ENCODE measurements at regions not wholly inside any gene's neighbourhood (a gene's known extent, or its start where the extent isn't known, plus 50 kb on each side); places are given as distances from the start of the nearest gene placed in this dataset.
"Not testable (repeated sequence)": the region's sequence is repeated elsewhere in the genome, so short reads cannot be mapped to it uniquely, and the experiment has no call there.

DNA sequence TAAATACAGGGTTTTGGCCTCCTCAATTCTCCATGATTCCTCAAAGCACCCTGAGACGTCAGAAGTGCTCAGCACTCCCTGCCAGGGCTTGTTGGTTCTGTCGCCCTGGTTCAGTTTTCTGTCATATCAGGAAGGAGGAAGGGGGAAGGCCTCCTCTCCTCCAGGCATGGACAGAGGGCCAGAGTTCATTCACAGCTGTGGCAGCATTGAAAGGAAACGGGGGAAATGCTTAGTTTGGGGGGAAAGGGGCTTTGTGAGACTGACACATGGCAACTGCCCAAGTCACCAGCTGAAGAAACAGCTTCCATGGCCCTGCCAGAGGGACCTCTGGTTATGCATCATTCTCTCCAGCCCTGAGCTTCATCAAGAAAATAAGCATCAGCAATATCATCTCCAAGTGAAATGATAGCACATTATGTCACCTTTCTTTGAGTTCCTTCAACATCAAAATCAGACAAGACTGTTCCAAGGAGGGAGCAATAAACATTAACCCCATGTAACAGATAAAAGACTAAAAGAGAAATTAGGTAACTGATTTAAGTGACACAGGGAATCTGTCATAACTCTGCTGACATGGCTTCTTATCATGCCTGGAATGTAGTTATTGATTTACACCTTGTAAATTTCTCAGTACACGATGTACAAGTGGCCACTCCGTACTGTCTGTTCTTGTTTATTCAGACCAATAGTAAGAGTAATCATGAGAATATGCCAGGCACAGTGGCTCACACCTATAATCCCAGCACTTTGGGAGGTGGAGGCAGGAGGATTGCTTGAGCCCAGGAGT lies 103.2 kb upstream of the SLC25A33 start:
- no peak overlapping the region for H3K27ac Mint-ChIP-seq
- no peaks in the 10 kb centered on the region for H3K36me3 Mint-ChIP-seq
- no peak overlapping the region for H3K4me3 Mint-ChIP-seq
- no peaks in the 10 kb centered on the region for H3K4me1 Mint-ChIP-seq
- DNase-seq (ENCODE audit: low spot score in 2 of 2) (no peak), ATAC-seq (ENCODE audit: low read depth) (no peak)
- peaks cover 8% of the 10 kb centered on the region for H3K27me3 Mint-ChIP-seq
- H3K9me3 Mint-ChIP-seq: no peaks in the 10 kb centered on the region

GRCh38 chr1:9437961-9438430 lies 101.3 kb upstream of the SLC25A33 start:
- no peak overlapping the region for H3K4me3 Mint-ChIP-seq
- no peaks in the 10 kb centered on the region for H3K4me1 Mint-ChIP-seq
- H3K27me3 Mint-ChIP-seq: peaks cover 8% of the 10 kb centered on the region
- ATAC-seq (ENCODE audit: low read depth) (no peak), DNase-seq (ENCODE audit: low spot score in 2 of 2) (no peak)
- no peak overlapping the region for H3K27ac Mint-ChIP-seq
- H3K9me3 Mint-ChIP-seq: no peaks in the 10 kb centered on the region
- H3K36me3 Mint-ChIP-seq: no peaks in the 10 kb centered on the region

DNA sequence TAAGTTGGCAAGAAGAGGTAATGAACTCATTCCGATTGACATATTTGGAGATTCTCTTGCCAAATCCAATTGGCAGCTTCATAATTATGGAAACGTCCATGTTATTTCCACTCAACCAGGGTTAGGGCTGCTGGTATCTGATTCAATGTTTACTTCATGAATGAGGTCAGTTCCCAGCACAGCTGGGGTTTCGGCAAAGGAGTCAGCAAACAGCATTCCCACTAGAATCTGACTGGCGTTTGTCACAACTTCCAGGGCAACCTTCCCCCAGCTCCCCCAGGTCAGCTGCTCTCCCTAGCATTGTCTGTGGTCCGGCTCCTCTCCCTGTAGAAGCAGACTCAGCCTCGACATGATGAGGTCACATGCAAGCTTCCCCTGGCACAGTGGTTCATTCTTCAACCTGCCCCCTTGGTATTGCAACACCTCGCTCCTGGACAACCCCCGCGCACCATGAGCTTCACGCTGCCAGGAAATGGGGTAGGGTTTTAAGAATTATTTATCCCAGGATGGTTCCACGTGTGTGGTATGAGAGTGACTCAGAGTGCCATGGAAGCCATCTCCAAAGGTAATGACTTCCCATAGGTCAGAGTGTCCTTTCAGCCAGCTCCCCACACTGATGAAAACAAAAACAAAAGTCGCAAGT lies 100.7 kb upstream of the SLC25A33 start:
- ATAC-seq (ENCODE audit: low read depth): no peak
- peaks cover 8% of the 10 kb centered on the region for H3K27me3 Mint-ChIP-seq

GRCh38 chr1:9439074-9439761 lies 100.0 kb upstream of the SLC25A33 start:
- Mint-ChIP-seq H3K9me3 (no peaks in the 10 kb centered on the region), H3K27ac (no peak overlapping the region), H3K4me1 (no peaks in the 10 kb centered on the region), H3K36me3 (no peaks in the 10 kb centered on the region), H3K4me3 (no peak overlapping the region), H3K27me3 (peaks cover 10% of the 10 kb centered on the region)
- DNase-seq (ENCODE audit: low spot score in 2 of 2): no peak
- ATAC-seq (ENCODE audit: low read depth): no peak

More for the DNA sequence above, 100.7 kb upstream of the SLC25A33 start:
- Mint-ChIP-seq H3K4me1 (no peaks in the 10 kb centered on the region), H3K27ac (no peak overlapping the region), H3K9me3 (no peaks in the 10 kb centered on the region), H3K4me3 (no peak overlapping the region), H3K36me3 (no peaks in the 10 kb centered on the region)
- no peak for DNase-seq (ENCODE audit: low spot score in 2 of 2)

- no peaks in the 10 kb centered on the region for H3K4me1 Mint-ChIP-seq
- no peaks in the 10 kb centered on the region for H3K36me3 Mint-ChIP-seq
- no peaks in the 10 kb centered on the region for H3K9me3 Mint-ChIP-seq
- H3K27me3 Mint-ChIP-seq: peaks cover 10% of the 10 kb centered on the region
- ATAC-seq (ENCODE audit: low read depth) (no peak), DNase-seq (ENCODE audit: low spot score in 2 of 2) (no peak)
- H3K27ac Mint-ChIP-seq: no peak overlapping the region
- H3K4me3 Mint-ChIP-seq: no peak overlapping the region
Observed at GRCh38 chr1:9440261-9440660, 99.0 kb upstream of the SLC25A33 start.

DNA sequence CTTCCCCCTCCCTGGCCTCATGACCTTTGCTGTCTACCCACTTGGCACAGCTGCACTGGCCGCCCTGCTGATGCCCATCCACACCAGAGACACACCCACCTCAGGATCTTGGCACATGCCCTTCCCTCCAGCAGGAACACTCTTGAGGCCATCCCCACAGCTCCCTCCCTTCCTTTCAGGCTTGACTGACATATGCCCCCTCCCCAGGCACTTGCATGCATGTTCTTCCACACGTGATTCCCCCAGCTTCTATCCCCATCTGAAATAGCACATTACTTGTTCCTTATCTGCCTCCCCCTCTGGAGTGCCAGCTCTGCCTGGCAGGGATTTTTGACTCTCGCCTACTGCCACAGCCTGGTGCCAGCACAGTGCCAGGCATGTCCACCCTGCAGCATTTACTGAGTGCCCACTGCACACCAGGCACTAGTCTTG lies 98.5 kb upstream of the SLC25A33 start:
- DNase-seq (ENCODE audit: low spot score in 2 of 2) (no peak), ATAC-seq (ENCODE audit: low read depth) (no peak)
- no peaks in the 10 kb centered on the region for H3K4me1 Mint-ChIP-seq
- H3K9me3 Mint-ChIP-seq: no peaks in the 10 kb centered on the region
- H3K27ac Mint-ChIP-seq: no peak overlapping the region
- H3K27me3 Mint-ChIP-seq: peaks cover 10% of the 10 kb centered on the region
- H3K4me3 Mint-ChIP-seq: no peak overlapping the region
- no peaks in the 10 kb centered on the region for H3K36me3 Mint-ChIP-seq

DNA sequence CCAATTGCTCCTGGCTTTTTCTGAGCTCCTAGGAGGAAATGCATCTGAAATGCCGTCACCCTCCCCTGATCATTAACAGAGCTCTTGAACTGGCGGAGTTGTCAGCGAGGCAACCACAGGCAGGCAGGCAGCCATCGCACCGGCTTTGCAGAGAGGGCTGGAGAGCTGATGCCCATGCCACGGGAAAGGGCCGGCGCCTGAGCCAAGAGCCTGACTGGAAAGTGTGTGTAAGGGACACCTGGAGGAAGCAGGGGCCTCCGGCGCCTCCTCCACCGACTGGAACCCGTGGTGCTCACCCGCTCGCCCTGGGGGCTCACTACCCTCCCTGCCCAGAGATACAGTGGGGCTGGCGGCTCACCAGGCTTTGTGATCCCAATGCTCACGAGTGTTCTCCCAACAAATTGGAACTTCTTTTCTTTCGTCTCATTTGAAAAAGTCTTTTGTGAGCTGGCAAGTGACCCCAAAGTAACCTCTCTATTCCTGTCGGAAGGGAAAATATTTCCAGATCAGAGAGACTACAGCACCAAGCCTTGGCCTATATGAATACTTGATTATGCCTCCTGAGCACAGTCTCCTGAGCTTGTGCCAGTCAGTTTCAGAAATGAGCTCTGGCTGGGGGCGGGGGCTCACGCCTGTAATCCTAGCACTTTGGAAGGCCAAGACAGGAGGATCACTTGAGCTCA lies 97.7 kb upstream of the SLC25A33 start:
- H3K4me1 Mint-ChIP-seq: no peaks in the 10 kb centered on the region
- H3K27me3 Mint-ChIP-seq: peaks cover 12% of the 10 kb centered on the region
- DNase-seq (ENCODE audit: low spot score in 2 of 2) (no peak), ATAC-seq (ENCODE audit: low read depth) (no peak)
- no peaks in the 10 kb centered on the region for H3K36me3 Mint-ChIP-seq
- no peak overlapping the region for H3K27ac Mint-ChIP-seq
- H3K4me3 Mint-ChIP-seq: no peak overlapping the region
- no peaks in the 10 kb centered on the region for H3K9me3 Mint-ChIP-seq

GRCh38 chr1:9442278-9442846 lies 96.9 kb upstream of the SLC25A33 start:
- no peak for ATAC-seq (ENCODE audit: low read depth)
- no peaks in the 10 kb centered on the region for H3K36me3 Mint-ChIP-seq
- H3K27me3 Mint-ChIP-seq: peaks cover 13% of the 10 kb centered on the region
- H3K9me3 Mint-ChIP-seq: no peaks in the 10 kb centered on the region
- H3K4me1 Mint-ChIP-seq: no peaks in the 10 kb centered on the region
- H3K27ac Mint-ChIP-seq: no peak overlapping the region
- DNase-seq (ENCODE audit: low spot score in 2 of 2): no peak
- H3K4me3 Mint-ChIP-seq: no peak overlapping the region

- ATAC-seq (ENCODE audit: low read depth) (no peak), DNase-seq (ENCODE audit: low spot score in 2 of 2) (no peak)
- Mint-ChIP-seq H3K4me1 (peaks cover under 1% of the 10 kb centered on the region), H3K36me3 (no peaks in the 10 kb centered on the region), H3K27ac (no peak overlapping the region), H3K9me3 (no peaks in the 10 kb centered on the region), H3K27me3 (peaks cover 12% of the 10 kb centered on the region), H3K4me3 (no peak overlapping the region)
Observed at GRCh38 chr1:9442986-9443385, 96.3 kb upstream of the SLC25A33 start.

GRCh38 chr1:9443913-9444445 lies 95.3 kb upstream of the SLC25A33 start:
- Mint-ChIP-seq H3K9me3 (no peaks in the 10 kb centered on the region), H3K4me3 (no peak overlapping the region), H3K4me1 (peaks cover 3% of the 10 kb centered on the region), H3K36me3 (no peaks in the 10 kb centered on the region), H3K27me3 (peaks cover 10% of the 10 kb centered on the region), H3K27ac (no peak overlapping the region)
- ATAC-seq (ENCODE audit: low read depth) (no peak), DNase-seq (ENCODE audit: low spot score in 2 of 2) (no peak)

DNA sequence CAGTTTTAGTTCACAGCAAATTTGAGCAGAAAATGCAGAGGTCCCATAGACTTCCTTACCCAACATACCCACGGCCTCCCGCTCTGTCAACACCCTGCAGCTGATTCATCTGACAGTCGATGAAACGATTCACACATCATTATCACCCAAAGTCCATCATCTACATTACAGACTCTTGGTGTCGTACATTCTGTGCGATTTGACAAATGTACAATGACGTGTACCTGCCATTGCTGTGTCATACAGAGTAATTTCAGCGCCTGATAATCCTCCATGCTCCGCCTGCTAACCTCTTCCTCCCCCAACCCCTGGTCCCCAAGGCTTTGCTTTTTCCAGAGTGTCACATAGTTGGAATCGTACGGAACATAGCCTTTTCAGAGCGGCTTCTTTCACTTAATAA lies 94.7 kb upstream of the SLC25A33 start:
- Mint-ChIP-seq H3K27ac (no peak overlapping the region), H3K36me3 (no peaks in the 10 kb centered on the region), H3K4me3 (no peak overlapping the region), H3K27me3 (peaks cover 11% of the 10 kb centered on the region), H3K9me3 (no peaks in the 10 kb centered on the region), H3K4me1 (peaks cover 3% of the 10 kb centered on the region)
- ATAC-seq (ENCODE audit: low read depth) (no peak), DNase-seq (ENCODE audit: low spot score in 2 of 2) (no peak)

- H3K27ac Mint-ChIP-seq; H3K36me3 Mint-ChIP-seq; DNase-seq (ENCODE audit: low spot score in 2 of 2); H3K9me3 Mint-ChIP-seq; H3K4me3 Mint-ChIP-seq; ATAC-seq (ENCODE audit: low read depth); H3K4me1 Mint-ChIP-seq: not testable (repeated sequence)
- peaks cover 13% of the 10 kb centered on the region for H3K27me3 Mint-ChIP-seq
Observed at GRCh38 chr1:9445081-9445480, 94.2 kb upstream of the SLC25A33 start.

DNA sequence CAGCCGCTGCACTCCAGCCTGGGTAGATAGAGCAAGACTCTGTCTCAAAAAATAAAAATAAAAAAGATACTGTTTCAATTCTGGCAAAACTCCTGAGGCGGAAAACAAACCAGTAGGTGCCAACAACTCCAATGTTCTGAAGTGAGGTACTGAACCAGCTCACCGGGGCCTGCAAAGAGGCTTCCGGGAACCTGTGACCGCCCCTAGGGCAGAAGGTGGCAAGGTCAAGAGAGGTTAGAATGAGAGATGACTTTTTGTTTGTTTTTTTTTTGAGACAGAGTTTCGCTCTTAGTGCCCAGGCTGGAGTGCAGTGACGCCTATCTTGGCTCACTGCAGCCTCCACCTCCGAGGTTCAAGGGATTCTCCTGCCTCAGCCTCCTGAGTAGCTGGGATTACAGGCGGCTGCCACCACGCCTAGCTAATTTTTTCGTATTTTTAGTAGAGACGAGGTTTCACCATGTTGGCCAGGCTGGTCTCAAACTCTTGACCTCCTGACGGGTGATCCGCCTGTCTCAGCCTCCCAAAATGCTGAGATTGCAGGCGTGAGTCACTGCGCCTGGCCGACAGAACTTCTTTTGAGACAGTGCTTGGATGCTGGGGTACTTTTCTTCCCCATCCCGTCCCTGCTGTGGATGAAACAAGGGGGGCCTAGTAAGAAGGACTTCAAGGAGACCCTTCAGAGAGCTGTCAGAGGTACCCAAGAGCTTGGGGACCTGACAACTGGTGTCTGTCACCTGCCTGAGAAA lies 91.9 kb upstream of the SLC25A33 start:
- Mint-ChIP-seq H3K27me3 (peaks cover 13% of the 10 kb centered on the region), H3K4me3 (no peak overlapping the region), H3K27ac (no peak overlapping the region), H3K4me1 (peaks cover 3% of the 10 kb centered on the region), H3K36me3 (no peaks in the 10 kb centered on the region), H3K9me3 (no peaks in the 10 kb centered on the region)
- DNase-seq (ENCODE audit: low spot score in 2 of 2) (no peak), ATAC-seq (ENCODE audit: low read depth) (no peak)
